MCF 10A (cell line): ENCODE measurements at regions not wholly inside any gene's neighbourhood (a gene's known extent, or its start where the extent isn't known, plus 50 kb on each side); places are given as distances from the start of the nearest gene placed in this dataset.

Experiments
- BruUV-seq: library from RNA; stranded (reverse); fragments of 400-500 nt; replicated peaks from 2 replicates; lab custom pipeline; 2021; lab: Mats Ljungman, UMichigan
- CTCF ChIA-PET: fragments of 300-600 bp; sonication (Branson Sonifier 250); formaldehyde crosslinking; extraction: SDS; loops from one replicate; lab custom pipeline; 2021; ENCODE audit warnings: antibody characterized with exemption, inconsistent platforms; lab: Yijun Ruan, JAX
- POLR2A ChIA-PET: fragments of 300-600, 350-650 bp; sonication (Branson Sonifier 250); formaldehyde crosslinking; extraction: SDS; loops from one replicate; lab custom pipeline; 2020; ENCODE audit warnings: antibody characterized with exemption, inconsistent platforms; lab: Yijun Ruan, JAX
- DNase-seq: peaks from one replicate; pipeline ENCODE4 v3.0.0-alpha.2; 2018; ENCODE audit not compliant: unreplicated experiment
- H3K27ac Mint-ChIP-seq: one replicate; pipeline ENCODE4 v1.8.0; 2022; ENCODE audit warnings: mild to moderate bottlenecking, low read depth, mixed read lengths; ENCODE audit not compliant: unreplicated experiment
- H3K27me3 Mint-ChIP-seq: one replicate; pipeline ENCODE4 v1.8.0; 2022; ENCODE audit warnings: mixed read lengths; ENCODE audit not compliant: insufficient read depth, unreplicated experiment
- H3K36me3 Mint-ChIP-seq: one replicate; pipeline ENCODE4 v1.8.0; 2022; ENCODE audit warnings: mild to moderate bottlenecking, moderate library complexity, mixed read lengths; ENCODE audit not compliant: insufficient read depth, unreplicated experiment
- H3K4me1 Mint-ChIP-seq: one replicate; pipeline ENCODE4 v1.8.0; 2022; ENCODE audit warnings: mixed read lengths; ENCODE audit not compliant: insufficient read depth, unreplicated experiment
- H3K4me3 Mint-ChIP-seq: one replicate; pipeline ENCODE4 v1.8.0; 2022; ENCODE audit warnings: mild to moderate bottlenecking, moderate library complexity, mixed read lengths; ENCODE audit not compliant: unreplicated experiment
- H3K9me3 Mint-ChIP-seq: one replicate; pipeline ENCODE4 v1.8.0; 2022; ENCODE audit warnings: mixed read lengths; ENCODE audit not compliant: unreplicated experiment
- CTCF ChIP-seq: fragments of 200-600 bp; IDR thresholded peaks from one replicate; pipeline ENCODE4 v1.8.0; 2022; ENCODE audit warnings: antibody characterized with exemption, mild to moderate bottlenecking; ENCODE audit not compliant: unreplicated experiment
- intact Hi-C: fragments of 100-400 bp; cut with micrococcal nuclease; formaldehyde crosslinking; loops from 2 replicates; pipeline ENCODE4 v1.14.1; 2022

- no peak for TF ChIP-seq CTCF
- no peak for DNase-seq
- no peaks in the 10 kb centered on the region for H3K9me3 Mint-ChIP-seq
- H3K36me3 Mint-ChIP-seq, result no peaks in the 10 kb centered on the region
- intact Hi-C loops, result no loop called here
- ChIA-PET POLR2A (interaction anchor here (0.6 kb wide), 1 partner anchor 289 kb away, joined by 3 read pairs; no protein-coding TSS in a partner anchor), CTCF (interaction anchor here (1.1 kb wide), 1 partner anchor 53 kb away, joined by 3 read pairs; no protein-coding TSS in a partner anchor)
- H3K4me1 Mint-ChIP-seq, result peaks cover 5% of the 10 kb centered on the region
- no TSS peak for BruUV-seq
- H3K27me3 Mint-ChIP-seq, result no peaks in the 10 kb centered on the region
- H3K4me3 Mint-ChIP-seq, result no peak overlapping the region
- H3K27ac Mint-ChIP-seq, result no peak overlapping the region
These were observed 836.9 kb upstream of the FANCL start for GRCh38 chr2:59077981-59078531.

- ChIA-PET CTCF (interaction anchor here (1.1 kb wide), 1 partner anchor 52 kb away, joined by 3 read pairs; no protein-coding TSS in a partner anchor), POLR2A (interaction anchor here (0.6 kb wide), 1 partner anchor 23 kb away, joined by 6 read pairs; no protein-coding TSS in a partner anchor)
- H3K36me3 Mint-ChIP-seq, result no peaks in the 10 kb centered on the region
- no TSS peak for BruUV-seq
- H3K27ac Mint-ChIP-seq, result no peak overlapping the region
- intact Hi-C loops, result no loop called here
- peaks cover 5% of the 10 kb centered on the region for H3K4me1 Mint-ChIP-seq
- H3K27me3 Mint-ChIP-seq, result no peaks in the 10 kb centered on the region
- TF ChIP-seq CTCF, result no peak
- DNase-seq, result no peak
- no peak overlapping the region for H3K4me3 Mint-ChIP-seq
- H3K9me3 Mint-ChIP-seq, result no peaks in the 10 kb centered on the region
These were observed 836.1 kb upstream of the FANCL start for GRCh38 chr2:59077026-59077725.

GRCh38 chr2:59076079-59076619 is 835.0 kb upstream of the FANCL start:
- peaks cover 5% of the 10 kb centered on the region for H3K4me1 Mint-ChIP-seq
- no peak for DNase-seq
- TF ChIP-seq CTCF, result no peak
- no peaks in the 10 kb centered on the region for H3K27me3 Mint-ChIP-seq
- H3K27ac Mint-ChIP-seq, result no peak overlapping the region
- no TSS peak for BruUV-seq
- no peaks in the 10 kb centered on the region for H3K9me3 Mint-ChIP-seq
- no peak overlapping the region for H3K4me3 Mint-ChIP-seq
- intact Hi-C loops, result no loop called here
- POLR2A ChIA-PET, result no interaction called here
- CTCF ChIA-PET, result interaction anchor here (0.6 to 0.7 kb wide), 2 partner anchors 767 to 1460 kb away, joined by 3 to 7 read pairs; no protein-coding TSS in a partner anchor
- H3K36me3 Mint-ChIP-seq, result no peaks in the 10 kb centered on the region

GRCh38 chr2:59074071-59074470 is 832.9 kb upstream of the FANCL start:
- H3K4me1 Mint-ChIP-seq, result no peaks in the 10 kb centered on the region
- no peak for TF ChIP-seq CTCF
- CTCF ChIA-PET, result no interaction called here
- POLR2A ChIA-PET, result no interaction called here
- H3K4me3 Mint-ChIP-seq, result no peak overlapping the region
- no TSS peak for BruUV-seq
- no peaks in the 10 kb centered on the region for H3K27me3 Mint-ChIP-seq
- H3K27ac Mint-ChIP-seq, result no peak overlapping the region
- H3K9me3 Mint-ChIP-seq, result no peaks in the 10 kb centered on the region
- no peak for DNase-seq
- H3K36me3 Mint-ChIP-seq, result no peaks in the 10 kb centered on the region
- intact Hi-C loops, result no loop called here
